H9 (cell line): ENCODE measurements at regions not wholly inside any gene's neighbourhood (a gene's known extent, or its start where the extent isn't known, plus 50 kb on each side); places are given as distances from the start of the nearest gene placed in this dataset.

Source experiments
- DNase-seq: peaks from one replicate; pipeline ENCODE4 v3.0.0-alpha.2; 2017
- H2AFZ ChIP-seq: one replicate; pipeline ENCODE4 v1.6.1; 2013; ENCODE audit warnings: mild to moderate bottlenecking, low read length, control low read depth, moderate library complexity
- H2AK5ac ChIP-seq: 2 replicates; pipeline ENCODE4 v1.6.1; 2013; ENCODE audit warnings: low read length, control low read depth, mixed read lengths; ENCODE audit not compliant: insufficient read length
- H2BK120ac ChIP-seq: one replicate; pipeline ENCODE4 v1.6.1; 2013; ENCODE audit warnings: low read depth, mild to moderate bottlenecking, low read length, control low read depth, inconsistent platforms; ENCODE audit not compliant: poor library complexity, severe bottlenecking
- H2BK12ac ChIP-seq: 2 replicates; pipeline ENCODE4 v1.6.1; 2013; ENCODE audit warnings: low read length, control low read depth, mixed read lengths, low read depth; ENCODE audit not compliant: insufficient read length
- H2BK15ac ChIP-seq: 2 replicates; pipeline ENCODE4 v1.6.1; 2013; ENCODE audit warnings: low read depth, low read length, control low read depth
- H2BK20ac ChIP-seq: one replicate; pipeline ENCODE4 v1.6.1; 2013; ENCODE audit warnings: low read depth, mild to moderate bottlenecking, low read length, control low read depth, inconsistent platforms; ENCODE audit not compliant: poor library complexity, severe bottlenecking
- H2BK5ac ChIP-seq: 2 replicates; pipeline ENCODE4 v1.6.1; 2013; ENCODE audit warnings: low read length, control low read depth, mixed read lengths; ENCODE audit not compliant: insufficient read length
- H3K14ac ChIP-seq: 2 replicates; pipeline ENCODE4 v1.6.1; 2013; ENCODE audit warnings: low read length, control low read depth; ENCODE audit not compliant: insufficient read depth
- H3K18ac ChIP-seq: 2 replicates; pipeline ENCODE4 v1.6.1; 2013; ENCODE audit warnings: low read depth, mild to moderate bottlenecking, mixed read lengths, low read length, control low read depth; ENCODE audit not compliant: insufficient read length
- H3K23ac ChIP-seq: 2 replicates; pipeline ENCODE4 v1.6.1; 2013; ENCODE audit warnings: low read length, control low read depth, mixed read lengths, low read depth; ENCODE audit not compliant: insufficient read length
- H3K23me2 ChIP-seq: 2 replicates; pipeline ENCODE4 v1.6.1; 2013; ENCODE audit warnings: low read depth, mild to moderate bottlenecking, mixed read lengths, low read length, control low read depth; ENCODE audit not compliant: insufficient read length, poor library complexity, severe bottlenecking
- H3K27ac ChIP-seq: 2 replicates; pipeline ENCODE4 v1.5.1; 2013; ENCODE audit warnings: low read length, control low read depth, mixed read lengths, low read depth; ENCODE audit not compliant: insufficient read length
- H3K27me3 ChIP-seq: 2 replicates; pipeline ENCODE4 v1.6.1; 2013; ENCODE audit warnings: low read length, control low read depth, inconsistent platforms; ENCODE audit not compliant: insufficient read depth
- H3K4ac ChIP-seq: 2 replicates; pipeline ENCODE4 v1.6.1; 2013; ENCODE audit warnings: low read depth, mild to moderate bottlenecking, control low read depth, inconsistent platforms, low read length, moderate library complexity
- H3K4me1 ChIP-seq: 2 replicates; pipeline ENCODE4 v1.6.1; 2013; ENCODE audit warnings: low read length, control low read depth, inconsistent platforms; ENCODE audit not compliant: insufficient read depth
- H3K4me2 ChIP-seq: 2 replicates; pipeline ENCODE4 v1.6.1; 2013; ENCODE audit warnings: low read length, control low read depth, mixed read lengths; ENCODE audit not compliant: insufficient read length, insufficient read depth
- H3K56ac ChIP-seq: 2 replicates; pipeline ENCODE4 v1.6.1; 2013; ENCODE audit warnings: low read depth, mild to moderate bottlenecking, mixed read lengths, low read length, control low read depth; ENCODE audit not compliant: insufficient read length
- H3K79me1 ChIP-seq: 2 replicates; pipeline ENCODE4 v1.6.1; 2013; ENCODE audit warnings: low read depth, mild to moderate bottlenecking, moderate library complexity, low read length, control low read depth, inconsistent platforms; ENCODE audit not compliant: insufficient read depth, poor library complexity, severe bottlenecking
- H3K79me2 ChIP-seq: 2 replicates; pipeline ENCODE4 v1.6.1; 2013; ENCODE audit warnings: low read length, control low read depth, inconsistent platforms; ENCODE audit not compliant: insufficient read depth
- H3K9ac ChIP-seq: 2 replicates; pipeline ENCODE4 v1.6.1; 2013; ENCODE audit warnings: low read length, control low read depth, mixed read lengths; ENCODE audit not compliant: insufficient read length; ENCODE audit errors: extremely low read depth
- H3K9me3 ChIP-seq: one replicate; pipeline ENCODE4 v1.6.1; 2013; ENCODE audit warnings: low read depth, low read length, inconsistent platforms; ENCODE audit not compliant: control insufficient read depth
- H3T11ph ChIP-seq: one replicate; pipeline ENCODE4 v1.6.1; 2013; ENCODE audit warnings: mild to moderate bottlenecking, low read length, control low read depth, inconsistent platforms
- H4K20me1 ChIP-seq: one replicate; pipeline ENCODE4 v1.6.1; 2013; ENCODE audit not compliant: control insufficient read depth, insufficient read length, insufficient read depth
- H4K5ac ChIP-seq: 2 replicates; pipeline ENCODE4 v1.6.1; 2013; ENCODE audit warnings: low read depth, mild to moderate bottlenecking, mixed read lengths, low read length, control low read depth; ENCODE audit not compliant: insufficient read length
- H4K8ac ChIP-seq: replicated peaks from 2 replicates; pipeline ENCODE4 v1.6.1; 2013; ENCODE audit warnings: low read length, control low read depth, mixed read lengths, low read depth; ENCODE audit not compliant: insufficient read length
- H4K91ac ChIP-seq: 2 replicates; pipeline ENCODE4 v1.6.1; 2013; ENCODE audit warnings: low read depth, mild to moderate bottlenecking, moderate library complexity, mixed read lengths, low read length, control low read depth; ENCODE audit not compliant: insufficient read length
- H3K27ac Mint-ChIP-seq, 3 experiments: 2 replicates in 2 of 3; 3 replicates in 1 of 3; pipeline ENCODE4 v1.8.0; 2020 to 2021; ENCODE audit warnings: mixed read lengths in 3 of 3, mild to moderate bottlenecking in 1 of 3, moderate library complexity in 1 of 3
- H3K27me3 Mint-ChIP-seq: 2 replicates; pipeline ENCODE4 v1.8.0; 2021; ENCODE audit warnings: low read depth, mild to moderate bottlenecking, moderate library complexity, mixed read lengths
- H3K36me3 Mint-ChIP-seq, 3 experiments: 2 replicates in 2 of 3; 3 replicates in 1 of 3; pipeline ENCODE4 v1.8.0; 2020 to 2021; ENCODE audit warnings: low read depth in 3 of 3, mixed read lengths in 3 of 3; ENCODE audit not compliant: insufficient read depth in 1 of 3
- H3K4me1 Mint-ChIP-seq, 2 experiments: 2 replicates each; pipeline ENCODE4 v1.8.0; 2020; ENCODE audit warnings: mixed read lengths in 2 of 2
- H3K4me3 Mint-ChIP-seq, 2 experiments: 2 replicates in 1 of 2; 3 replicates in 1 of 2; pipeline ENCODE4 v1.8.0; 2020 to 2021; ENCODE audit warnings: mild to moderate bottlenecking in 2 of 2, mixed read lengths in 2 of 2, moderate library complexity in 1 of 2
- H3K9me3 Mint-ChIP-seq, 2 experiments: 2 replicates in 1 of 2; 3 replicates in 1 of 2; pipeline ENCODE4 v1.8.0; 2020; ENCODE audit warnings: mild to moderate bottlenecking in 2 of 2, mixed read lengths in 2 of 2, moderate library complexity in 1 of 2
- WGBS: extraction: QIAGEN DNeasy Blood & Tissue Kit; methylation state at CpG from one replicate; pipeline ENCODE4 v1.1.7; 2013; ENCODE audit warnings: missing lambda C conversion rate, low lambda C conversion rate, mixed read lengths; ENCODE audit not compliant: insufficient read length; ENCODE audit errors: extremely low coverage; 5-methylcytosine and 5-hydroxymethylcytosine counted together
- TF ChIP-seq, protein P1 (sequence below): fragments of 200-600 bp; sonication (generic); conservative IDR thresholded peaks from 3 replicates; pipeline ENCODE4 v1.8.0; 2021; ENCODE audit warnings: antibody characterized with exemption, mild to moderate bottlenecking

DNA sequence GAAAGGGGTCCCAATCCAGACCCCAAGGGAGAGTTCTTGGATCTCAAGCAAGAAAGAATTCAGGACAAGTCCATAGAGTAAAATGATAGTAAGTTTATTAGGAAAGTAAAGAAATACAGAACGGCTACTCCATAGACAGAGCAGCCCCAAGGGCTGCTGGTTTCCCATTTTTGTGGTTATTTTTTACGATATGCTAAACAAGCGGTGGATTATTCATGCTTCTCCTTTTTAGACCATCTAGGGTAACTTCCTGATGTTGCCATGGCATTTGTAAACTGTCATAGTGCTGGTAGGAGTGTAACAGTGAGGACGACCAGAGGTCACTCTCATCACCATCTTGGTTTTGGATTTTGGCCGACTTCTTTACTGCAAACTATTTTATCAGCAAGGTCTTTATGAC lies 1033.4 kb downstream of the SORCS3 start:
- no peak overlapping the region for H2BK5ac ChIP-seq
- H3K4me1 Mint-ChIP-seq: peaks cover 41 to 52% of the 10 kb centered on the region in 2 experiments

More for the DNA sequence above, 1033.4 kb downstream of the SORCS3 start:
- H3K4me2 ChIP-seq: no peak overlapping the region
- no peaks in the 10 kb centered on the region for H4K20me1 ChIP-seq
- no peak overlapping the region for H3K23ac ChIP-seq
- no peak overlapping the region for H2AK5ac ChIP-seq
- H3K27me3 Mint-ChIP-seq: no peaks in the 10 kb centered on the region
- H3K36me3 Mint-ChIP-seq: peaks cover 15 to 61% (median 41%) of the 10 kb centered on the region in 3 experiments
- H3K79me2 ChIP-seq: no peaks in the 10 kb centered on the region
- H4K91ac ChIP-seq: no peak overlapping the region
- H3K14ac ChIP-seq: no peak overlapping the region
- peak overlapping the region in 2 of 3 experiments; percentile 51 to 89; a peak in 3 of 7 replicates for H3K27ac Mint-ChIP-seq
- H4K5ac ChIP-seq: no peak overlapping the region
- no peaks in the 10 kb centered on the region for H3K23me2 ChIP-seq
- no peak for DNase-seq
- TF ChIP-seq, protein P1, sequence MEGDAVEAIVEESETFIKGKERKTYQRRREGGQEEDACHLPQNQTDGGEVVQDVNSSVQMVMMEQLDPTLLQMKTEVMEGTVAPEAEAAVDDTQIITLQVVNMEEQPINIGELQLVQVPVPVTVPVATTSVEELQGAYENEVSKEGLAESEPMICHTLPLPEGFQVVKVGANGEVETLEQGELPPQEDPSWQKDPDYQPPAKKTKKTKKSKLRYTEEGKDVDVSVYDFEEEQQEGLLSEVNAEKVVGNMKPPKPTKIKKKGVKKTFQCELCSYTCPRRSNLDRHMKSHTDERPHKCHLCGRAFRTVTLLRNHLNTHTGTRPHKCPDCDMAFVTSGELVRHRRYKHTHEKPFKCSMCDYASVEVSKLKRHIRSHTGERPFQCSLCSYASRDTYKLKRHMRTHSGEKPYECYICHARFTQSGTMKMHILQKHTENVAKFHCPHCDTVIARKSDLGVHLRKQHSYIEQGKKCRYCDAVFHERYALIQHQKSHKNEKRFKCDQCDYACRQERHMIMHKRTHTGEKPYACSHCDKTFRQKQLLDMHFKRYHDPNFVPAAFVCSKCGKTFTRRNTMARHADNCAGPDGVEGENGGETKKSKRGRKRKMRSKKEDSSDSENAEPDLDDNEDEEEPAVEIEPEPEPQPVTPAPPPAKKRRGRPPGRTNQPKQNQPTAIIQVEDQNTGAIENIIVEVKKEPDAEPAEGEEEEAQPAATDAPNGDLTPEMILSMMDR: no peak
- no peaks in the 10 kb centered on the region for H3K79me1 ChIP-seq
- H3K9me3 ChIP-seq: no peaks in the 10 kb centered on the region
- no peak overlapping the region for H2BK15ac ChIP-seq
- no peak overlapping the region for H3K27ac ChIP-seq
- H3K18ac ChIP-seq: no peak overlapping the region
- H3K4me1 ChIP-seq: no peaks in the 10 kb centered on the region; the same call in 1 of the 2 replicates
- no peak overlapping the region for H2BK120ac ChIP-seq
- no peak overlapping the region for H3K4ac ChIP-seq
- no peak overlapping the region for H2BK20ac ChIP-seq
- no peak overlapping the region for H4K8ac ChIP-seq
- WGBS: no CpG with 5 or more reads among the region's 5 CpGs
- no peaks in the 10 kb centered on the region for H3K27me3 ChIP-seq
- no peak overlapping the region for H3K4me3 Mint-ChIP-seq
- no peak overlapping the region for H2BK12ac ChIP-seq
- H2AFZ ChIP-seq: no peak overlapping the region
- no peak overlapping the region for H3K56ac ChIP-seq
- H3K9ac ChIP-seq: no peak overlapping the region
- no peak overlapping the region for H3T11ph ChIP-seq
- H3K9me3 Mint-ChIP-seq: peaks cover 44% of the 10 kb centered on the region in 2 experiments
